Fibroblast of upper back skin (primary cell): ENCODE measurements at regions not wholly inside any gene's neighbourhood (a gene's known extent, or its start where the extent isn't known, plus 50 kb on each side); places are given as distances from the start of the nearest gene placed in this dataset.

ENCODE experiments used
- DNase-seq: peaks from one replicate; pipeline ENCODE4 v3.0.0-alpha.2; 2013

DNA sequence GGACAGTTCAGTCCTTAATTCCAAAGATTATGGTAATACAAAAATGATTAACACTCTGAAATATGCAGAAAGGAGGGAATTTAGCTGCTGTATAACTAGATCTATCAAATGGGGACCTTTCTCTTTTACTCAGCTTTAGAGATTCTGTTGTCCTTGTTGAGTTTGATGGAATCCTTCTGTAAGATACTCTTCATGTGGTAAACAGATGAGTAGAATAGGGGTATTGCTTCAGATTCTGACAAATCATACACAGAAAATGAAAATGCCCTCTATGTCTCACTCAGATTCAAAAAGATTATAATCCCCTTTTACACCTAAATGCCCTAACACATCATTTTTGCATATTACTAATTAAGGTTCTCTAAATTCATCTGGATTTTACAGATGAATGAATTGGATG, 50.7 kb downstream of the ARHGAP35 start:
- no peak for DNase-seq

DNA sequence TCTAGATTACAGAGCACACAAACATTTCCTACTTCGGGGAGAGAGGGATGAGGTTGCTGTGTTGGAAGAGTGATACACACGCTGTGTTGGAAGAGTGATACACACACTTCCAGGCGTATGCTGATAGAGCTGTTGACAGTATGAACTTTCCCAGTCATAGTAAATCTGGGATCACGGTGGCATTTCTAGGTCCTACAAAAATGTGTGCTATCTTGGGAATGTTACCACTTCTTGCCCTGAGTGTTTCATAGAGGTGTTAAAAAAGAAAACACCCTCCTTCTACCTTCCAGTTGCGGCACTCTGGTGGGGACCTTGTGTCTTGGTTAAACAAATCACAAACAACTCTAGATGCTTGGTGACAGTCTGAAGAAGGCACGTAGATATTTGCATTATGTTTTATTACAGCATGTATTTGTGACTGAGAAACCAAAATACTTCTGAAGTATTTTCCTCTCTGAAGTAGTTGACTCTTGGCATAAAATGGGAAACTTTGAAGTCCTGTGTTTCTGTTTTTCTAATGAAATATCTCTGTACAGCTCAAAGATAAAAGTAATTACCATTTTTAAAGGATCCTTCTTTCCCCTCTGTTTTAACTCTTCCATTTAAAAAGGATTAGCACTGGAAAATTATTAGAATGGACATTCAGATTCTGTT, 52.5 kb downstream of the ARHGAP35 start:
- DNase-seq = no peak

DNA sequence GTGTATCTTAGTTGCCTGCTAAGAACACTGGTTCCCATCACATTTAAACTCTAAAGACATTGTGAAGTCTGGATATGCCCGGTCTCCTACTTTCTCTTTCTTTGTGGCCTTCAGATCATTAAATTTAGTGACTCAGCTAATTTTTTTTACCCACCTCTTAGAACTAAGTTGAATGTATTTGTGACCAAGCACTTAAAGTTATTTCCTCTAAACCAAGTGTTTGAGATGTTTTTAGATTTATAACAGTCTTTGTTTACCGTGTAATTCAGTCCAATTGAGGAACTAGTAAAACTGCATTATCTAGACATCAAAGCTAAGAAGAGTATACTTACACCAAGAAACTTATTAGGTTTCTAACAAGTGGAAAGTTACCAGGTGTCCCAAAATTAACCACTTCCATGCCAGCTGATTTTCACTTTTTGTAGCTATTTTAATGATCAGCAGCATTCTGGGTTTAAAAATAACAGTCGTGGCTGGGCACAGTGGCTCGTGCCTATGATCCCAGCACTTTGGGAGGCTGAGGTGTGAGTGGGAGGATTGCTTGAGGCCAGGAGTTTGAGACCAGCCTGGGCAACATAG, 53.1 kb downstream of the ARHGAP35 start:
- DNase-seq = no peak

DNA sequence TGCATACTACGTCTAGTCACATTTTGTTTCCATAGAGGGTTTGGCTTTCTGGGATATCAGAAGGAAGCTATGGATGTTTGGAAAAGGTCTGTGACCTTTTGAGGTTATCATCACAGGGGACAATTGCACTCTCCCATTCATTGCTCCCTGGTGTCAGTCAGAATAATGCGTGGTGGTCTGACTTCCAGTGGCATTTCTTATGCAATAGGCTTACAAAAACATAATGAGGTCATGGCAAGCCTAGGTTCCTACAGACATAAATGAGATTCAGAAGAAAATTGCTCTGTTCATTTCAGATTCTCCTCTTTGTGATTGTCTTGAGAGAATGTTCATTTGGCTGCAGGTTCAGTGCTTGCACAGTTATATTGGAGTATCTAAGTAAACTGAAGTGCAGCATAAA, 54.6 kb downstream of the ARHGAP35 start:
- no peak for DNase-seq

DNA sequence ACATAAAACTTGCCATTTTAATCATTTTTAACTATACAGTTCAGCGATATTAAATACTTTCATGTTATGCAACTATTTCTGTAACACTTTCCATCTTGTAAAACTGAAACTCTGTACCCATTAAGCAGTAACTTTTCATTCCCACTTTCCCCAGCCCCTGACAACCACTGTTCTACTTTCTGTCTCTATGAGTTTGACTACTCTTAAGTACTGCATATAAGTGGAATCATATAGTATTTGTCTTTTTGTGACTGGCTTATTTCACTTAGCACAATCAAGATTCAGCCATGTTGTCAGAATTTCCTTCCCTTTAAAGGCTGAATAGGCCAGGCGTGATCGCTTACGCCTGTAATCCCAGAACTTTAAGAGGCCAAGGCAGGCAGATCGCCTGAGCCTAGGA, 56.2 kb downstream of the ARHGAP35 start:
- no peak for DNase-seq

DNA sequence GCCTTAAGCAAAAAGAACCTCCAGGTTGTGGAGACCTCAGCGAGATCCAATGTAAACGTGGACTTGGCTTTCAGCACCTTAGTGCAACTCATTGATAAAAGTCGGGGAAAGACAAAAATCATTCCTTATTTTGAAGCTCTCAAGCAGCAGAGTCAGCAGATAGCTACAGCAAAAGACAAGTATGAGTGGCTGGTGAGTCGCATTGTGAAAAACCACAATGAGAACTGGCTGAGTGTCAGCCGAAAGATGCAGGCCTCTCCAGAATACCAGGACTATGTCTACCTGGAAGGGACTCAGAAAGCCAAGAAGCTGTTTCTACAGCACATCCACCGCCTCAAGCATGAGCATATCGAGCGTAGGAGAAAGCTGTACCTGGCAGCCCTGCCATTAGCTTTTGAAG, 58.5 kb downstream of the ARHGAP35 start:
- DNase-seq = peak; percentile 80

DNA sequence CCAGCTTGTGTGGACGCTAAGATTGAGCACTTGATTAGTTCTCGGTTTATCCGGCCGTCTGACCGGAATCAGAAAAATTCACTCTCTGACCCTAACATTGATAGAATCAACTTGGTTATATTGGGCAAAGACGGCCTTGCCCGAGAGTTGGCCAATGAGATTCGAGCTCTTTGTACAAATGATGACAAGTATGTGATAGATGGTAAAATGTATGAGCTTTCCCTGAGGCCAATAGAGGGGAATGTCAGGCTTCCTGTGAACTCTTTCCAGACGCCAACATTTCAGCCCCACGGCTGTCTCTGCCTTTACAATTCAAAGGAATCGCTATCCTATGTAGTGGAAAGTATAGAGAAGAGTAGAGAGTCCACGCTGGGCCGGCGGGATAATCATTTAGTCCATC, 59.6 kb downstream of the ARHGAP35 start:
- DNase-seq = peak; percentile 51

DNA sequence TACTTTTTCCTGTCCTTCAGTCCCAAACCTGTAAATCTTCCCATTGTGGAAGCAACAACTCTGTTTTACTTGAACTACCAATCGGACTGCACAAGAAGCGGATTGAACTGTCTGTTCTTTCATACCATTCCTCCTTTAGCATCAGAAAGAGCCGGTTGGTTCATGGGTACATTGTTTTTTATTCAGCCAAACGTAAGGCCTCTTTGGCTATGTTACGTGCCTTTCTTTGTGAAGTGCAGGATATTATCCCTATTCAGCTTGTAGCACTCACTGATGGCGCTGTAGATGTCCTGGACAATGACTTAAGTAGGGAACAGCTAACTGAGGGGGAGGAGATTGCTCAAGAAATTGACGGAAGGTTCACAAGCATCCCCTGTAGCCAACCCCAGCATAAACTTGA, 60.3 kb downstream of the ARHGAP35 start:
- DNase-seq = no peak

DNA sequence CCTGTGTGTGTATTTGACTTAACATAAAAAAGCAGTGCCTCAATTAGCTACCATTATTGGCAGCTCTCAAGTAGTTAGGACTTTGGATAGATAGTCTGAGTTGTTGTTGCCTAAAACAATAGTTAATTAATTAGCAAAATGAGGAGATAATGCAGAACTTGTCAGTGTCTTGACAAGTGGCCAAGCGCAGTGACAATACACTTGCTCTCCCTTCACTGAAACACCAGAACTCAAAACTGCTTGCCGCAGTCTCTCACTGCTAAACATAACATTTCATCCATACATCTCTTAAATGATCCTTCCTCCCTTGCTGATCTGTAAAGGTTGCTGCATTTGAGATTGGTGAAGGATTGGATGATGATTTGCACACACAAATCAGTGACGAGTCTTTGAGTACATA, 61.7 kb downstream of the ARHGAP35 start:
- DNase-seq = no peak

DNA sequence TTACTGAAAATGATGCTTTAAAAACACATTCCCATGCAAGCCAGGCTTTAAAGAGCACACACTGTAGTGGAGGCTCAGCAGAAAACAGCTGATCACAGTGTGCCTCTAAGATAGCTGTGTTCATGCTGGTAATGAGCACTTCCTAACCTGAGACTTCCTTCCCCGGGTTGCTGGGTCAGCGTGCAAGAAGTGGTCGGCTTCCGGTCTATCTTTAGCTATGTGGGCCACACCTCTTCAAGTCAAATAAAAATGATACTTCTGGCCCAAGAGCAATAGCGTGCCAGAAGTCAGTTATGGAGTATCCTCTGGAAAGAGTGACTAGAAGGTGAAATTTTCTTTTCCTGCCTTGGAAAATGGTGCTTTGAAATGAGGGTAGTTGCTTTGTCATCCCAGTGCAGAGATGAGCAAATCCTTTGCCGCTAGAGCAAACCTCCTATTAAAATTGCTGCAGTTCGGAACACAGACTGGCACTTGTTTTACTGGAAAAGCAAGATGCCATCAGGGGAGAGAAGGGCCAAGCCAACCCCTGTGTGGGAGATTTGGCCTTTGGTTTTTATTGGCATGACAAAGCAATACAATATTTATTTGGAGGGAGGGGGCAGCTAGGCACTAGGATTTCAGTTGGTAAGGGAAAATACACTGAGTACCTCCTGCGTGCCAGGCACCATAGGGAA, 64.2 kb downstream of the ARHGAP35 start:
- peak; percentile 32 for DNase-seq

DNA sequence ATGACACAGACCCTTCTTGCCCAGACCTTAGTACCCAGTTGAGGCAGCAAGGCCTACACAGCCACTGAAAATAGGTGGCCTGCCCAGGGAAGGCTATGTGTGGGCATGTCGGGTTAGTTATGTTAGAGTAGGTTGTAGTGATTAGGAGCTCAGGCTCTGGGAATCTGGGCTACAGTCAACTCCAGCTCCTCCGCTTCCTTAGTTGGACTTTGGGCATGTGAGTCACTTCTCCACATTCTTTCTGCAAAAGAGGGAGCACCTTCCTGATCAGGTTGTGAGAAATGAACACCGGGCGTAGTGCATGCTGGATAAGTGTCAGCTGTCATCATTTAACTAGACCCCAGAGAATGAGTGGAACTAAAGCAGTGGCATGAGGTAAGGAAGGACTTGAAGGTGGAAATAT, 64.8 kb downstream of the ARHGAP35 start:
- DNase-seq = peak; percentile 30

DNA sequence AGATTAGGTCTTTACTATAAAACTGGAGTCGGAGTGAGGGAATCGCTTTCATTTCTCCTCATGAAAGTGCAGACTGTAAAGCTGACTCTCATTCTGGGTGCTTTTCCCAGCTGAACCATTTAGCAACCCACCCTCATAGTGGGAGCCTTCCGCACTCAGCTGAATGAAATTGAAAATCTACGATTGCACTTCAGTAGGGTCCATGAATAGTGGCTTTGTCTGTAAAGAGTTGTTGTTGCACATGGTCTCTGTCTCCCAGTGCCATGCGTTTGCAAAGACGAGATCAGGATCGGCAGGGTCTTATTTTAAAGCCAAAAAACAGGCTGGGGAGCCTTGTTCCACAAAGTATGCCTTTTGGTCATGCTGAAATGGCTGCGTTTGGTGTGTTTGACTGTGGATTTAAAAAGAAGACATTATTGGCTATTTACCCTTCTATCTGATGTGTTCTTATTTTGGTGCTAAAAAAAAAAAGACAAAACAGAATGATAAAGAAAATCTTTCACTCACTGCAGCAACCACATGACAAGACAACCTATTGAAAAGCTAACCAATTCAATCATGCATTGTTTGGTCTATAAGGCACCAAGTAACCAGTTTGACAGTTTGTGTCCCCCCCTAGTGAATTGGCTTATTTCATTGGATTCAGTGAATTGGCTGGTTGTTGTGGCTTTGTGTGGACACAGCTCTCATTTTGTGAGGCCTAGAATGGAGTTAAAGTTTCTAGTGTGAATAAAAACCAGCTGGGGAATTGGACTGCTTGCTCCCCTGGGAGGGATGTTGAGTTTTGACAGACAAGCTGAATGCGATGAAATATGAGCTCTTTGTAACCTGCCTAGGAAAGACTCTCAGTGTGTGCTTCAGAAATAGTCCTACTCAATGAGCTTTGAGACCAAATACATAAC, 65.6 kb downstream of the ARHGAP35 start:
- peak; percentile 50 for DNase-seq

DNA sequence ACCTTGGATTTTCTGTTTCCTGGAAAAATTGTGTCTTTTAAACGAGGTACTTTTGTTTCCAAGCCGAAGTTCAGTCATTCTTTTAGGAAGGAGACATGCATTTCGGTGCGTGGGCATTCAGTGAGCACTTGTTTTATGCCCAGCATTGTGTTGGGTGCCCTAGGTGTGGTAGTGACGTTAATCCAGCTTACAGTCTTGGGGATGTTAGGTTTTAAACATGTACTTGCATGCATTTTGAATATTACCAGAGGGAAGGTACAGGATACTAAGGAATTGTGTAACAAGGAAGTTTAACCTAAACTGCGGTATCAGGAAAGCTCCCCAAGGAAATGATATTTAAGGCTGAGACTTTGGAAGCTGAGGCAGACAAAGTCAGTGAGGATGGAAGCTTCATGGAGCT, 66.3 kb downstream of the ARHGAP35 start:
- no peak for DNase-seq

DNA sequence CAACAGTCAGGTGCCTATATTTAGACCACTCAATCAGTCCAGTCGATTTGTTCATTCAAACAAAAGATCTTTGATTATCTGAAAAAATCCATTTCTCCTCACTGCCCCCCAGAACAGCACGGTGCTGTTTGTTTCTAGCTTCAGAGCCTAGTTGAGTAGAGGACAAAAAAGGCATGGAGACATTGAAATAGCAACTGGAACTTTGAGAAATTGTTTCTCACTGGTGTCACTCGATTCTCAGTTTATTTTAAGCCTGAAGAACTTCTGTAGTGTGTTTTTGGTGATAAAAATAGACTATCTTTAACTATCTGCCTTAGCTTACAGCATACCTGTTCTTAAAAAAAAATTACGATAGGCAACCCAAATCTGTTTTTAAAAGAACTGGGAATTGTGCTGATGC, 67.1 kb downstream of the ARHGAP35 start:
- DNase-seq = no peak

DNA sequence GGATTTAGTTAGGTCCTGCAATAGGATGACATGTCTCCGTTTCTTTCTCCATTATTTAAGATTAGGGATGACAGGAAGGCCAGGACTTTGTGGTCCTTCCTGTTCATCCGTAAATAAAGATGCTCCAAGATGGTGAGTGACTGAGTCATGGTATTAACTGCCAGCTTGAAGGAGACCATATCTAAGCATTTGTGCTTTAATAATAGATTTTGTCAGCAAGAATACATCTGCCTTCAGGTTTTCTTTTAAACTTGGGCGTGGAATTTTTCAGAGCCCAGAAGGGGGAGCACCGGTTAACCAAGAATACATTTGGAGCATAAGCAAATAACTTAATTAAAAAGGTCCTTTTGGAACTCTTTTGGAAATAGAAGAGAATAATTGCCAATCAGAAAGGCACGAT, 68.2 kb downstream of the ARHGAP35 start:
- DNase-seq = peak; percentile 24

DNA sequence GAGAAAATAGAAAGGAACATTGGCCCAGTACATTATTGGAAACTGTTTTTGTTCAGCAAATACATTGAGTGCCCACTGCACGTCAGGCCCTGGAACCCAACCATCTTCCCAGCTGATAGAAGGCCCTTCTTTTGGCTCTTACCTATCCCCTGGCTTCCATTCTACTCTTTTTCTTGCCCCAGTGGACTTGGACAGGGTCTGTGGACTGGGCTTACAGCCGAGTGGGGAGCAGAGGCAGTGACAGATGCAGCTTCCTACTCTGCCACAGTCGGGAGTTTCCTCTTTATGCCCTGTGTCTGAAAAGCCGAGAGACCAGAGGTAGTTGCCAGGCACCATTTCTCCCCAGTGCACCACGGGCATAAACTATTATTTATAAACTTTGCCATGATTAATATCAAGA, 70.4 kb downstream of the ARHGAP35 start:
- no peak for DNase-seq

DNA sequence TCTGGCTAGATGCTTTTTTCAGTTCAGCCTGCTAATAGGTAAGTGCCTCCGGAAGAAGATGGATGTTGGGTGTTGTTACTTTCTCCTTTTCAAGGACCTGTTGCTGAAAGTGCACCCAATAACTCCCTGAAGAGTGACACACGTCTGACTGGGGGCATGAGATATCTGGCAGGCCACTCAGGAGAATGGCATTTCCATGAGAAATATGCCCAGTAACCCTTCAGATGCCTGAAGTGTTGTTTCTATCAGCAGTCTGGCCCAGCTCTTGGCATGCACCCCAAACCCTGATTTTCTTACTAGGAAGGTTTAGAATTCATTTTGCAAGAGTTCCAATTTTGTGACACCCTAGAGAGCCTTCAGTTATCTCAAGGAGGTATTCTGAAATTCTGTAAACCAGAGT, 71.5 kb downstream of the ARHGAP35 start:
- DNase-seq = peak; percentile 62

DNA sequence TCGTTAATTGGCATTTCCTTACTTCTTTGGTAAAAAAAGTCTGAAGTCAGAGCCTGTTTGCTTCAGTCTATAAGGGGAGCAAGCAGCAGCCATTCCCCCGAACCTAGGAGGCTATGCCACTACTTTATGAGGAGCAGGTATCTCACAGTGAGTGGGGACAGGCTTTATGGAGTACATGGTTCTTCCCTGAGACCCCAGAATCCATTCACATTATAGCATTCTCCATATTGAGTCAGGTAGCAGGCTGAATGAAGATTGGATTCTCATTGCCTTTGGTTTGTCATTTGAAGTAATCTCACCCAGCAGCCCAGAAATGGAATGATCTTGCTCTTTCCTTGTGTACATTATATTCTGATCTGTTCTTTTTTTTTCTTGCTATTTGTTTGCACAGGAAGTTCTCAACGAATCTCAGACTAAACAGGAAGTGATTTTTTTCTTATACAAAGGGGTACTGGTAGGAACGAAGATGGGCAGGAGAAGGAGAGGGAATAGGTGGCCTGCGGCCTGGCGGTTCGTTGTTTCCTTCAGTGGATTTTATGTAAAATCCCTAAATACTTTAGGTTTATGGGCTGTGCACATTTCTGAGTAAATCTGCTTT, 74.4 kb downstream of the ARHGAP35 start:
- no peak for DNase-seq

DNA sequence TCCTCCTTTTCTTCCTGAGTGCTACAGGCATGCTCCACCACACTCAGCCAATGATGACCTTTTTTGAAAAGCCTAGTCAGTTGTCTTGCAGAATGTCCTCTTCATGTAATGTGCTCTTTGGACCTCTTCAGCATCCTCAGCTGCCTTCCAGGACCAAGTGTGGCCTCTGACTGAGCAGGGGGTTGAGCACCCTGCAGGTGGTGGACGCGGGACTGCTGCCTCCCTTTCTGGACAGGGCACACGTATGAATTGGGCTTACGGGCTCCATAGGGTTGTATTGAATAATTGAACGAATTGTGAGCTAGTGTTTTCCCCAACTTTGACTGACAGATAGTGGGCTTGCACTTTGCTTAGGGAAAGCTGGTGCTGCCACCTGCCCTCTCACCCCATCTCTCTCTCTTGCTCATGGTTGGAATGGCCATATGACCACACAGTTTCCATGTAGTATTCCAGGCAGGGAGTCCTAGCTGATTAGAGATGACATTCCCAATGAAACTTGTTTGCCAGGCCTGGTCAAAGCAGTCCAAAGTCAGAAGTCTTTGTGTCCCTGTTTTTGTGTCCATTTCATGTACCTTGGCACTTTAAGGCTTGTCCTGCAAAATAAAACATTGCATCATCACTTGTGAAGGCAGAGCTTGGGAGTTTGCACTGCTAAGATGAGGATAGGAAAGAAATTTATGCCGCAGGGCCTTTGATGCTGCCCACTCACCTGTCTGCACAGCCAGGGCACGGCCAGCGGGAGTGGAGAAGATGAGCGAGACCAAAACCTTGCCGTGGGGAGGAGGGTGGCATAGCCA, 76.3 kb upstream of the NPAS1 start:
- no peak for DNase-seq

DNA sequence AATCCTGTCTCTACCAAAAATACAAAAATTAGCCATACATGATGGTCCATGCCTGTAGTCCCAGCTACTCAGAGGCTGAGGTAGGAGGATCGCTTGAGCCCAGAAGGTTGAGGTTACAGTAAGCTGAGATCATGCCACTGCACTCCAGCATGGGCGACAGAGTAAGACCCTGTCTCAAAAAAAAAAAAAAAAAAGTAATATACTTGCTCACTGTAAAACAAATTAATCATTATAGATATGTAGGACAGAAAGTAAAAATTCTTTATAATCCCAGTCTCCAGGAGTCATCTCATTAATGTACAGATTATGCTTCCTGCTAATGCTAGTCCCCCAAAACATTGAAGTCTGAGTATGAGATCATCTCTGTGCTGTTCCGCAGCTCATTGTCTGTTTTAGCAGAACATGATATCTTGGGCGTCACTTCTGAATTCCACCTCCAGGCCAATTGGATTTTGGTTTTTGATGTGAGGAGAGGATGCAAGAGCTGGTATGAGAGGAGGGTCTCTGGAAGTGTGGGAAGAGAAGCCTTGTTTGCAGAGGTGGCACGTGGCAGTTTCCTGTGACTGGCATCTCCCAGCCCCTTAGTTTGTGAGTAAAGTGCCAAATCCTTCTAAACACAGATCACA, 75.4 kb upstream of the NPAS1 start:
- no peak for DNase-seq

DNA sequence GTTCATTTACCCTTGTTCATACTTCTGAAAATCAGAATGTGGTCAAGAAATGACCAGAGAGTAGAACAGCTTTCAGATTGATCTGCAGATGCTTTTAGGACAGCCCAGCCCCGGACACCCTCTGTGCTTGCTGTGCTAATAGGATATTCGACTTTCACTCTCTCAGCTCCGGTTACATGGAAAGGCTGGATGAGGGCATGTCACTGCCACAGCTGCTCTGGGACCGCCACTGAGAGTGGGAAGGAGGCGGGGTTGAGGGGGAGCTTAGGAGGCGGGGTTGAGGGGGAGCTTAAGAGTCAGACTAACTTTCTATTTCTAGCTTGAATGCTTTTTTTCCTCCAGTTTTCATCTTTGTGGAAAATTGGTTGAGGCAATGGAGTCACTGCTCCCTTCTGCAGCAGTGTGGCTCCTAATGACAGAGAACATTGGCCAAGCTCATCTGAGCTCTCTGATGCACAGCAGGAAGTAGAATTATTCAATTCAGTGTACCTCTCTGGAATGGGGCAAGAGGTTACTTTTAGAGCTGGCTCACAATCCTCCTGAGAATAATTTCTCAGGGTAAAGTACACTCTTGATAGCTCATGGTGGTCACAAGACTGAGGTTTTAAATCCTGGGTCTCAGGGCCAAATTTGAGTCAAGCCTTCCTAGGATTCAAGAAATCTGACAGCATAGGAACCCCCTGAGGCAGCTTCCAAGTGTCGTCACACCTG, 74.6 kb upstream of the NPAS1 start:
- DNase-seq = peak; percentile 51
